NOMO-1 (cell line): ENCODE measurements at regions not wholly inside any gene's neighbourhood (a gene's known extent, or its start where the extent isn't known, plus 50 kb on each side); places are given as distances from the start of the nearest gene placed in this dataset.

Source experiments
- DNase-seq, 2 experiments: peaks; one replicate each; lab custom pipeline; 2025; ENCODE audit not compliant: unreplicated experiment in 2 of 2; lab: John Stamatoyannopoulos, UW

GRCh38 chr10:28481968-28482367 is 51.0 kb upstream of the WAC start:
- DNase-seq = no peak
